ENCODE measurements at regions not wholly inside any gene's neighbourhood (a gene's known extent, or its start where the extent isn't known, plus 50 kb on each side); places are given as distances from the start of the nearest gene placed in this dataset.
"Not testable (repeated sequence)": the region's sequence is repeated elsewhere in the genome, so short reads cannot be mapped to it uniquely, and the experiment has no call there.

DNA sequence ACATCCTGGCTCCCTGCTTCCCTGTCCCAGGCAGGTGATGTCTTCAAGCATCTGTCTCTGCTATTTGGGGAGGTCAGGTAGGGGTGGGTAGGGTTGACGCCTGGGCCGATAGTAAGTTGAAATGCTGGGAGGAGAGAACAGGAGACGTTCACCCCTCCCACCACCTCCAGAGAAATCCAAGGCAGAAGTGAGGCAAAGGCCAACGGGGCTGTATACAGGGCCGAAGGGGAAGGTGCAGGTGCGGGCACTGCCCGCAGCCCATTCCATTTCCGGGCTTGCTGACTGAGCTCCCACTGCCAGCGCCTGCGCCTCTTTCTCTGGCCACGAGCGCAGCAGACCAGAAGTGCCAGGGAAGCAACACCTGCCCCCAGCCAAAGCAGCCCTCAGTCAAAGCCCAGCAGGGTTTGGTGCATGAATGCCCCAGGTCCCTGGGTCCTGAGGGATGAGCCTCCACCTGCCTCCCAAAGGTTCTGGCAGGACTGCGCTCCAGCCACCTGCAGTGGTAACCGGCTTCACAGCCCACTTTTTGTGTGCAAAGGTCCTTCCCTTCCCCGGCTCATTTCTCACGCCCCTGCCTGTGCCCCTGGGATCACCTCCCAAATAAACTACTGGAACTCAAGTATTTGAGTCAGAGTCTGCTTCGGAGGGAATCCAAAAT, 127.6 kb upstream of the TNRC6C start:
- DNase-seq (ENCODE audit: insufficient read length, low spot score) (no peak), FAIRE-seq (no peak)

GRCh38 chr17:77831474-77832179, 126.9 kb upstream of the TNRC6C start:
- no peak for DNase-seq (ENCODE audit: insufficient read length, low spot score)
- no peak for FAIRE-seq

GRCh38 chr17:77832180-77832560, 126.3 kb upstream of the TNRC6C start:
- no peak for FAIRE-seq
- no peak for DNase-seq (ENCODE audit: insufficient read length, low spot score)

- no peak for FAIRE-seq
- DNase-seq (ENCODE audit: insufficient read length, low spot score) = no peak
These were observed 124.7 kb upstream of the TNRC6C start for GRCh38 chr17:77833769-77834168.

GRCh38 chr17:77834170-77835115, 124.1 kb upstream of the TNRC6C start:
- DNase-seq (ENCODE audit: insufficient read length, low spot score) (peak; percentile 53), FAIRE-seq (peak; percentile 18)

DNA sequence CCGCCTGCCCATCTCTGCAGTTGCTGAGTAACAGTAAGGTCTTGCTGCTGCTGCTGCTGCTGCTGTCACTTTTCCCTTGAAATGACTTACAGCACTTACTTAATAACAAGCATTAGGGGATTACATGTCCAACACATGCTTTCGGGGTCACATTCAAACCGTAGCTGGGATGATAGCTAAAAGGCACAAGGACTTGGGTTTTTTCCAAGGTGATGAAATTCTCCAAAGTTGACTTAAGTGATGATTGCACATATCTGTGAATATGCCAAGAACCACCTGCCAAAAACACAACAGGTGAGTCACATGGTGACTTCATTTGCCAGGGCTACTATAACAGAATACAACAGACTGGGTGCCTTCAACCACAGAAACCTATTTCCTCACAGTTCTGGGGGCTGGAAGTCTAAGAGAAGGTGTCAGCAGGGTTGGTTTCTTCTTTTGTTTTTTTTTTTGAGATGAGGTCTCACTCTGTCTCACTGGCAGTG, 121.9 kb upstream of the TNRC6C start:
- DNase-seq (ENCODE audit: insufficient read length, low spot score) = no peak
- no peak for FAIRE-seq

DNA sequence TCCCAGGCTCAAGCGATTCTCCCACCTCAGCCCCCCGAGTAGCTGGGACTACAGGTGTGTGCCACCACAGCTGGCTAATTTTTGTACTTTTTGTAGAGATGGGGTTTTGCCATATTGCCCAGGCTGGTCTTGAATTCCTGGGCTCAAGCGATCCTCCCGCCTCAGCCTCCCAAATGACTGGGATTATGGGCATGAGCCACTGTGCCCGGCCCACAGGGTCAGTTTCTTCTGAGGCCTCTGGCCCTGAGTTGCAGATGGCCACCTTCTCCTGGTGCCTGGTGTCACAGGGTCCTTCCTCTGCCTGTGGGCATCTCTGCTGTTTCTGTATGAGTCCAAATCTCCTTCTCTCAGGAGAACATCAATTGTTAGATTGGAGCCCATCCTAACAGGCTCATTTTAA, 121.4 kb upstream of the TNRC6C start:
- not testable (repeated sequence) for DNase-seq (ENCODE audit: insufficient read length, low spot score); FAIRE-seq

DNA sequence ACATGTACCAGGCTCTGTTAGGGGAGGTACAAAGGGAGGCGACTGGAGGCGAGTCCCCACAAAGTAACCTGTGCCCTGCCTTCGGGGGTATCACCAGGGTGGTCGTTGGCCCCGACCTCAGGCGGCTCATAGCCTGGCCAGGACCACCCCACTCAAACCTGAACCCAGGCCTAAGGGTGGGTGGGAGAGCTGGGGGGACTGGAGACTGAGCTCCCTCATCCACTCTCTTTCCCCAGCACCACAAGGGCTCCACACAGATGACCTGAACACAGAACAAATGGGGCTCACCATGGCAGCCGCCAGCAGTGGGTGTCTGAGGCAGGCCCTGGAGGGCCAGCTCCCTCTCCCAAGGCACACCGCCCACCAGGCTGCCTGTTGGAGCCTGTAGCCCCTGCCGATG, 120.6 kb upstream of the TNRC6C start:
- FAIRE-seq = no peak
- no peak for DNase-seq (ENCODE audit: insufficient read length, low spot score)

GRCh38 chr17:77838748-77839697, 119.5 kb upstream of the TNRC6C start:
- no peak for DNase-seq (ENCODE audit: insufficient read length, low spot score)

GRCh38 chr17:77839698-77840512, 118.6 kb upstream of the TNRC6C start:
- FAIRE-seq (no peak), DNase-seq (ENCODE audit: insufficient read length, low spot score) (no peak)

More at GRCh38 chr17:77838748-77839697, 119.5 kb upstream of the TNRC6C start:
- no peak for FAIRE-seq

- FAIRE-seq (no peak), DNase-seq (ENCODE audit: insufficient read length, low spot score) (no peak)
These were observed 117.9 kb upstream of the TNRC6C start for GRCh38 chr17:77840513-77841165.

- FAIRE-seq = no peak
- no peak for DNase-seq (ENCODE audit: insufficient read length, low spot score)
These were observed 116.6 kb upstream of the TNRC6C start for GRCh38 chr17:77841742-77842527.

GRCh38 chr17:77842528-77843147, 115.9 kb upstream of the TNRC6C start:
- DNase-seq (ENCODE audit: insufficient read length, low spot score) (no peak), FAIRE-seq (no peak)

DNA sequence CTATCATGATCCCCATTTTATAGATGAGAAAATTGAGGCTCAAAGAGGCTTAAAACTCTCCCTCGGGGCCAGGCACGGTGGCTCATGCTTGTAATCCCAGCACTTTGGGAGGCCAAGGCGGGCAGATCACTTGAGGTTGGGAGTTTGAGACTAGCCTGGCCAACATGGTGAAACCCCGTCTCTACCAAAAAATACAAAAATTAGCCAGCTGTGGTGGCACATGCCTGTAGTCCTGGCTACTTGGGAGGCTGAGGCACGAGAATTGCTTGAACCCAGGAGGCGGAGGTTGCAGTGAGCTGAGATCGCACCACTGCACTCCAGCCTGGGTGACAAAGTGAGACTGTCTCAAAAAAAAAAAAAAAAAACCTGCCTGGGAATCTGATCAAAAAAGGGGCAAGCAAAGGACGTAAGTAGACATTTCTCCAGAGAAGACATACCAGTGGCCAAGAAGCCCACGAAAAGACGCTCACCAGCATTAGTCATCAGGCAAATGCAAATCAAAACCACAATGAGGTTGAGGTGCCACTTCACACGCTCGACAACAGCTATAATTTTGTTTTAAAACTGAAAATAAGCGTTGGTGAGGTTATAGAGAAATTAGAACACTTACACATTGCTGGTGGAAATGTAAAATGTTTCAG, 115.1 kb upstream of the TNRC6C start:
- FAIRE-seq (peak; percentile 90), DNase-seq (ENCODE audit: insufficient read length, low spot score) (peak; percentile 48)

DNA sequence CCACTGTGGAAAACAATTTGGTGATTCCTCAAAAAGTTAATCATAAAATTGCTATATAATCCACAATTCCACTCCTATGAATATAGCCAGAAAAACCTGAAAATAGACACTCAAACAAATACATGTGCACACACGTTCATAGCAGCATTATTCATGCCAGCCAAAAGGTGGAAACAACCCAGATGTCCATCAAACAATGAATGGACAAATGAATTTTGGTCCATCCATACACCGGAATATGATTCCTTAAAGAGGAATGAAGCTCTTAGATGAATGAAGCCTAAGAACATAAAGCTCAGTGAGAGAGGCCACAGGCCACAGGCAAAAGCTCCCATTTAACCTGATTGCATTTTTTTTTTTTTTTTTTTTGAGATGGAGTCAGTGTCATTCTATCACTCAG, 114.6 kb upstream of the TNRC6C start:
- DNase-seq (ENCODE audit: insufficient read length, low spot score) (no peak), FAIRE-seq (no peak)

GRCh38 chr17:77844681-77845080, 113.8 kb upstream of the TNRC6C start:
- FAIRE-seq = no peak
- DNase-seq (ENCODE audit: insufficient read length, low spot score) = no peak
